ENCODE measurements at regions not wholly inside any gene's neighbourhood (a gene's known extent, or its start where the extent isn't known, plus 50 kb on each side); places are given as distances from the start of the nearest gene placed in this dataset.

DNA sequence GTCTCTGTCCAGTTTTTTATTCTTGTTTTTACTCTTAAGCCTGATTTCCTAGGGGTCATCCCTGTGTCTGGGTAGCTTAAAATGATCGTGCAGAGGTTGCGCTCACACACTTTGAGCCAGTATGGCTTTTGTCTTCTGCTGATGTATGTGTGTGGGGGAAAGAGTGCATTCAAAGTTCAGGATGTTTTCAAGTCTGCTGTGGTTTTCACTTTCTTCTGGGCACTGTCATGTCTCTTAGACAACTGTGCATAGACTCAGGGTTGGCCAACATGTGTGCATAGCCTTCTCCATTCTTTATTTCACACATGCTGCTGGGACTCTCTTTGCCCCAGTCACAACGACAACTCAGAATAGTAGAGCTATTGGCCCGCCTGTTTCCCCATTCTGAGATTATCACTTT, 139.1 kb downstream of the WNT7A start:
- TF ChIP-seq POLR2A (IDR thresholded peaks at IDR 0.05; ENCODE audit: low read depth, low read length), result no peak
- TF ChIP-seq, protein P1, sequence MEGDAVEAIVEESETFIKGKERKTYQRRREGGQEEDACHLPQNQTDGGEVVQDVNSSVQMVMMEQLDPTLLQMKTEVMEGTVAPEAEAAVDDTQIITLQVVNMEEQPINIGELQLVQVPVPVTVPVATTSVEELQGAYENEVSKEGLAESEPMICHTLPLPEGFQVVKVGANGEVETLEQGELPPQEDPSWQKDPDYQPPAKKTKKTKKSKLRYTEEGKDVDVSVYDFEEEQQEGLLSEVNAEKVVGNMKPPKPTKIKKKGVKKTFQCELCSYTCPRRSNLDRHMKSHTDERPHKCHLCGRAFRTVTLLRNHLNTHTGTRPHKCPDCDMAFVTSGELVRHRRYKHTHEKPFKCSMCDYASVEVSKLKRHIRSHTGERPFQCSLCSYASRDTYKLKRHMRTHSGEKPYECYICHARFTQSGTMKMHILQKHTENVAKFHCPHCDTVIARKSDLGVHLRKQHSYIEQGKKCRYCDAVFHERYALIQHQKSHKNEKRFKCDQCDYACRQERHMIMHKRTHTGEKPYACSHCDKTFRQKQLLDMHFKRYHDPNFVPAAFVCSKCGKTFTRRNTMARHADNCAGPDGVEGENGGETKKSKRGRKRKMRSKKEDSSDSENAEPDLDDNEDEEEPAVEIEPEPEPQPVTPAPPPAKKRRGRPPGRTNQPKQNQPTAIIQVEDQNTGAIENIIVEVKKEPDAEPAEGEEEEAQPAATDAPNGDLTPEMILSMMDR (IDR thresholded peaks at IDR 0.05; ENCODE audit: extremely low read depth in 1 of 2, insufficient read depth in 1 of 2, low read depth in 1 of 2, low read length in 2 of 2), result no peak

Measured in endothelial cell of umbilical vein (primary cell).